MM.1S (cell line): ENCODE measurements at regions not wholly inside any gene's neighbourhood (a gene's known extent, or its start where the extent isn't known, plus 50 kb on each side); places are given as distances from the start of the nearest gene placed in this dataset.

Experiments used
- DNase-seq: peaks from one replicate; pipeline ENCODE4 v3.0.0-alpha.2; 2015
- H2AFZ ChIP-seq: fragments of 300-600 bp; sonication (generic); 2 replicates; pipeline ENCODE4 v1.6.0; 2016; ENCODE audit warnings: antibody characterized with exemption, low read length
- H3F3A ChIP-seq: fragments of 300-600 bp; sonication (generic); 2 replicates; pipeline ENCODE4 v1.6.1; 2016; ENCODE audit warnings: mild to moderate bottlenecking, antibody characterized with exemption, low read length, moderate library complexity, mixed read lengths; ENCODE audit not compliant: insufficient read depth
- H3K27ac ChIP-seq: fragments of 300-600 bp; sonication (generic); 2 replicates; pipeline ENCODE4 v1.5.1; 2016; ENCODE audit warnings: mild to moderate bottlenecking, low read length
- H3K27me3 ChIP-seq: fragments of 300-600 bp; sonication (generic); replicated peaks from 2 replicates; pipeline ENCODE4 v1.6.0; 2016; ENCODE audit warnings: low read length; ENCODE audit not compliant: insufficient read depth
- H3K36me3 ChIP-seq: fragments of 300-600 bp; sonication (generic); replicated peaks from 2 replicates; pipeline ENCODE4 v1.6.1; 2016; ENCODE audit warnings: mild to moderate bottlenecking, low read length, mixed read lengths; ENCODE audit not compliant: insufficient read depth
- H3K4me1 ChIP-seq: fragments of 300-600 bp; sonication (generic); 2 replicates; pipeline ENCODE4 v1.6.1; 2016; ENCODE audit warnings: low read length, mixed read lengths
- H3K4me2 ChIP-seq: fragments of 300-600 bp; sonication (generic); 2 replicates; pipeline ENCODE4 v1.6.0; 2016; ENCODE audit warnings: low read depth, low read length
- H3K4me3 ChIP-seq: fragments of 300-600 bp; sonication (generic); 2 replicates; pipeline ENCODE4 v1.5.1; 2016; ENCODE audit warnings: low read length, mixed read lengths
- H3K79me2 ChIP-seq: fragments of 300-600 bp; sonication (generic); 2 replicates; pipeline ENCODE4 v1.6.1; 2016; ENCODE audit warnings: mixed run types, low read length, mixed read lengths
- H3K9ac ChIP-seq: fragments of 300-600 bp; sonication (generic); 2 replicates; pipeline ENCODE4 v1.6.1; 2016; ENCODE audit warnings: low read length, mixed read lengths
- H3K9me2 ChIP-seq: fragments of 300-600 bp; sonication (generic); replicated peaks from 2 replicates; pipeline ENCODE4 v1.6.1; 2016; ENCODE audit warnings: mild to moderate bottlenecking, low read length, mixed read lengths; ENCODE audit not compliant: insufficient read depth
- H3K9me3 ChIP-seq: fragments of 300-600 bp; sonication (generic); replicated peaks from 2 replicates; pipeline ENCODE4 v1.6.1; 2016; ENCODE audit warnings: mild to moderate bottlenecking, low read length, mixed read lengths; ENCODE audit not compliant: insufficient read depth
- H4K20me1 ChIP-seq: fragments of 300-600 bp; sonication (generic); 2 replicates; pipeline ENCODE4 v1.6.1; 2016; ENCODE audit warnings: mild to moderate bottlenecking, low read length, moderate library complexity, mixed read lengths; ENCODE audit not compliant: insufficient read depth
- EZH2 ChIP-seq: fragments of 300-600 bp; sonication (generic); optimal IDR thresholded peaks from 2 replicates; pipeline ENCODE3; 2017; ENCODE audit warnings: low read depth, mild to moderate bottlenecking, antibody characterized with exemption, low read length, mixed read lengths
- EZH2phosphoT487 ChIP-seq: fragments of 300-600 bp; sonication (generic); IDR thresholded peaks from 2 replicates; pipeline ENCODE4 v1.6.1; 2018; ENCODE audit warnings: antibody characterized with exemption, low read length
- TF ChIP-seq, protein P1 (sequence below): fragments of 300-600 bp; sonication (generic); IDR thresholded peaks from 2 replicates; pipeline ENCODE4 v1.5.1; 2016; ENCODE audit warnings: antibody characterized with exemption, low read length, mixed read lengths

DNA sequence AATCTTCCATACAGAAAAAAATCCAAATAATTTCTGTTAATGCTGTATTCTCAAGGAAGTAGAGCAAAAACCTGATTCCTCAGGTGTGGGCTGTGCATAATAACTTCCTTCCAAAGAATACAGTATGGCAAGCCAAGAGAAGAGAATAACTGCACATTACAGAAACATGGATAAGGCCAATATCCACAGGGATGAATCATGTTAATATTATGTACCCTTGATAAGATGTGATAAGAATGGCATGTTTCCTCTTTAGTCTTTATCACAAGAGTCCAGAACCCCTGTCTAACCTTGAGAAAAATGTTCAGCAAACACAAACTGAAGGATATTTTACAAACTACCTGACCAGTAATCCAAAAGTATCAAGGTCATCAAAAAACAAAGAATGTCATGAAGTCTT, 795.8 kb downstream of the SEMA5A start:
- no peaks in the 10 kb centered on the region for H3K9me3 ChIP-seq
- no peaks in the 10 kb centered on the region for H3F3A ChIP-seq
- H3K36me3 ChIP-seq, result no peaks in the 10 kb centered on the region
- DNase-seq, result no peak
- no peaks in the 10 kb centered on the region for H3K79me2 ChIP-seq
- no peak overlapping the region for H3K27ac ChIP-seq
- no peak overlapping the region for H3K4me3 ChIP-seq
- H3K4me1 ChIP-seq, result no peaks in the 10 kb centered on the region
- H3K27me3 ChIP-seq, result no peaks in the 10 kb centered on the region
- H3K9ac ChIP-seq, result no peak overlapping the region
- no peak overlapping the region for H2AFZ ChIP-seq
- H3K9me2 ChIP-seq, result no peaks in the 10 kb centered on the region
- TF ChIP-seq EZH2, result no peak
- TF ChIP-seq, protein P1, sequence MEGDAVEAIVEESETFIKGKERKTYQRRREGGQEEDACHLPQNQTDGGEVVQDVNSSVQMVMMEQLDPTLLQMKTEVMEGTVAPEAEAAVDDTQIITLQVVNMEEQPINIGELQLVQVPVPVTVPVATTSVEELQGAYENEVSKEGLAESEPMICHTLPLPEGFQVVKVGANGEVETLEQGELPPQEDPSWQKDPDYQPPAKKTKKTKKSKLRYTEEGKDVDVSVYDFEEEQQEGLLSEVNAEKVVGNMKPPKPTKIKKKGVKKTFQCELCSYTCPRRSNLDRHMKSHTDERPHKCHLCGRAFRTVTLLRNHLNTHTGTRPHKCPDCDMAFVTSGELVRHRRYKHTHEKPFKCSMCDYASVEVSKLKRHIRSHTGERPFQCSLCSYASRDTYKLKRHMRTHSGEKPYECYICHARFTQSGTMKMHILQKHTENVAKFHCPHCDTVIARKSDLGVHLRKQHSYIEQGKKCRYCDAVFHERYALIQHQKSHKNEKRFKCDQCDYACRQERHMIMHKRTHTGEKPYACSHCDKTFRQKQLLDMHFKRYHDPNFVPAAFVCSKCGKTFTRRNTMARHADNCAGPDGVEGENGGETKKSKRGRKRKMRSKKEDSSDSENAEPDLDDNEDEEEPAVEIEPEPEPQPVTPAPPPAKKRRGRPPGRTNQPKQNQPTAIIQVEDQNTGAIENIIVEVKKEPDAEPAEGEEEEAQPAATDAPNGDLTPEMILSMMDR, result no peak
- no peak for TF ChIP-seq EZH2phosphoT487
- no peaks in the 10 kb centered on the region for H4K20me1 ChIP-seq
- H3K4me2 ChIP-seq, result no peak overlapping the region

DNA sequence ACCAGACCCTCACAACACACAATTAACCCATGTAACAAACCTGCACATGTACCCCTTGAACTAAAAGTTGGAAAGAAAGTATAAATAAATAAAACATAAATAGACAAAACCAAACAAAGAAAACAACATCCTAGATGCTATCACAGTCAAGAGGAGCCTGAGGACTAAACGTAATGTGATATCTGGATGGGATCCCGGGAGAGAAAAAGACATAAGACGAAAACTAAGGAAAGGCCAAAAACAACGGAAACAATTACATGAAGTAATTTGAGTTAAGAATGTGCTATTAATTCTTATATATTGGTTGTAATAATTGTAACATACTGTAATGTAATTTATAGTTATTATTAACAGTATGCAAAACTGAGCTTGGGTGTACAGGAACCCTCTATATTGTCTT, 793.9 kb downstream of the SEMA5A start:
- no peak for DNase-seq
- no peaks in the 10 kb centered on the region for H3K4me1 ChIP-seq
- TF ChIP-seq, protein P1, result no peak
- TF ChIP-seq EZH2phosphoT487 (no peak), EZH2 (no peak)
- no peaks in the 10 kb centered on the region for H3K9me3 ChIP-seq
- no peak overlapping the region for H2AFZ ChIP-seq
- H3K27ac ChIP-seq, result no peak overlapping the region
- no peaks in the 10 kb centered on the region for H3K79me2 ChIP-seq
- no peaks in the 10 kb centered on the region for H4K20me1 ChIP-seq
- no peak overlapping the region for H3K9ac ChIP-seq
- no peak overlapping the region for H3K4me2 ChIP-seq
- H3K4me3 ChIP-seq, result no peak overlapping the region
- H3F3A ChIP-seq, result no peaks in the 10 kb centered on the region
- no peaks in the 10 kb centered on the region for H3K27me3 ChIP-seq
- H3K9me2 ChIP-seq, result no peaks in the 10 kb centered on the region
- H3K36me3 ChIP-seq, result no peaks in the 10 kb centered on the region

DNA sequence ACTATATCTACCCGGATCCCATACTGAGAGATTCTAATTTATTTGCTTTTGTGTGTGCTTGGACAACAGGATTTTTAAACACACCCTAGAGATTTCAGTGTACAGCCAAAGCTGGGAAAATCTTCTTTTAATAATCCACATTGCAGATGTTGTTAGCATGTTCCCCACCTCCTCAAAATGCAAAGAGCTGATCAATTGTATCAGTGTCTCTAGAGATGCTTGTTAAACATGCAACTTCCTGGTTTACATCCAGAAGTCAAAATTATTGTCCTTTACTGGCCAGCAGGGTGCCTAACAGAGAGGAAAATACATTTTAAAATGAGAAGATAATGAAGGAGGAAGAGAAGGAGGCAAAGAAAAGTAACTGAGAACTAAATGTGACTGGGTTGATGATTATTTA, 793.3 kb downstream of the SEMA5A start:
- no peak for TF ChIP-seq EZH2
- TF ChIP-seq, protein P1, result no peak
- no peak for TF ChIP-seq EZH2phosphoT487
- Histone ChIP-seq H3K27me3 (no peaks in the 10 kb centered on the region), H3K9me3 (no peaks in the 10 kb centered on the region), H2AFZ (no peak overlapping the region), H3K9me2 (no peaks in the 10 kb centered on the region), H3K27ac (no peak overlapping the region), H3K79me2 (no peaks in the 10 kb centered on the region), H4K20me1 (no peaks in the 10 kb centered on the region), H3K4me2 (no peak overlapping the region), H3K36me3 (no peaks in the 10 kb centered on the region), H3F3A (no peaks in the 10 kb centered on the region), H3K9ac (no peak overlapping the region), H3K4me3 (no peak overlapping the region), H3K4me1 (no peaks in the 10 kb centered on the region)
- no peak for DNase-seq
